ENCODE measurements at regions not wholly inside any gene's neighbourhood (a gene's known extent, or its start where the extent isn't known, plus 50 kb on each side); places are given as distances from the start of the nearest gene placed in this dataset.

GRCh38 chr20:60395991-60396390 is 437.8 kb downstream of the CDH26 start:
- TF ChIP-seq, protein P1, sequence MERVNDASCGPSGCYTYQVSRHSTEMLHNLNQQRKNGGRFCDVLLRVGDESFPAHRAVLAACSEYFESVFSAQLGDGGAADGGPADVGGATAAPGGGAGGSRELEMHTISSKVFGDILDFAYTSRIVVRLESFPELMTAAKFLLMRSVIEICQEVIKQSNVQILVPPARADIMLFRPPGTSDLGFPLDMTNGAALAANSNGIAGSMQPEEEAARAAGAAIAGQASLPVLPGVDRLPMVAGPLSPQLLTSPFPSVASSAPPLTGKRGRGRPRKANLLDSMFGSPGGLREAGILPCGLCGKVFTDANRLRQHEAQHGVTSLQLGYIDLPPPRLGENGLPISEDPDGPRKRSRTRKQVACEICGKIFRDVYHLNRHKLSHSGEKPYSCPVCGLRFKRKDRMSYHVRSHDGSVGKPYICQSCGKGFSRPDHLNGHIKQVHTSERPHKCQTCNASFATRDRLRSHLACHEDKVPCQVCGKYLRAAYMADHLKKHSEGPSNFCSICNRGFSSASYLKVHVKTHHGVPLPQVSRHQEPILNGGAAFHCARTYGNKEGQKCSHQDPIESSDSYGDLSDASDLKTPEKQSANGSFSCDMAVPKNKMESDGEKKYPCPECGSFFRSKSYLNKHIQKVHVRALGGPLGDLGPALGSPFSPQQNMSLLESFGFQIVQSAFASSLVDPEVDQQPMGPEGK (CRISPR knock-in tag; IDR thresholded peaks at IDR 0.05; ENCODE audit: borderline replicate concordance) = no peak
- no peak for TF ChIP-seq ISL1 (CRISPR knock-in tag; IDR thresholded peaks at IDR 0.05)
